Transverse colon (tissue), 4 donors: ENCODE measurements at regions not wholly inside any gene's neighbourhood (a gene's known extent, or its start where the extent isn't known, plus 50 kb on each side); places are given as distances from the start of the nearest gene placed in this dataset.

ENCODE experiments used
- DNase-seq: peaks from one replicate; pipeline ENCODE4 v3.0.0-alpha.2; 2019
- H3K27ac ChIP-seq, 4 donors: fragments of 200-600 bp; sonication (generic); 2 replicates each; pipeline ENCODE4 v1.5.1; 2016 to 2018; ENCODE audit warnings: inconsistent platforms in 4 of 4
- H3K27me3 ChIP-seq: fragments of 200-600 bp; sonication (generic); 2 replicates; pipeline ENCODE4 v1.5.1; 2017; ENCODE audit warnings: inconsistent platforms
- H3K36me3 ChIP-seq, 4 donors: fragments of 200-600 bp; sonication (generic); 2 replicates each; pipeline ENCODE4 v1.5.1; 2017 to 2019; ENCODE audit warnings: inconsistent platforms in 4 of 4
- H3K4me1 ChIP-seq, 4 donors: fragments of 200-600 bp; sonication (generic); 2 replicates each; pipeline ENCODE4 v1.5.1; 2017 to 2020; ENCODE audit warnings: inconsistent platforms in 4 of 4
- H3K4me3 ChIP-seq, 4 donors: fragments of 200-600 bp; sonication (generic); 1 replicate in 1 of 4; 2 replicates in 3 of 4; pipeline versions ENCODE4 v1.5.1 to v1.6.1; 2017 to 2019; ENCODE audit warnings: inconsistent platforms in 4 of 4
- H3K9me3 ChIP-seq, 2 donors: fragments of 200-600 bp; sonication (generic); 2 replicates each; pipeline ENCODE4 v1.5.1; 2017 to 2019; ENCODE audit warnings: inconsistent platforms in 2 of 2
- CTCF ChIP-seq, 5 experiments: fragments of 200-600 bp in 3 of 5; fragments of 450-650 bp in 2 of 5; sonication (generic) in 3 of 5; IDR thresholded peaks; 1 replicate in 2 of 5; 2 replicates in 3 of 5; pipeline ENCODE4 v1.5.1; 2016 to 2017; ENCODE audit warnings: antibody characterized with exemption in 5 of 5, inconsistent platforms in 3 of 5, mild to moderate bottlenecking in 2 of 5, moderate library complexity in 1 of 5
- EP300 ChIP-seq: sonication (generic); formaldehyde crosslinking; IDR thresholded peaks from one replicate; pipeline ENCODE4 v1.6.1; 2017; ENCODE audit warnings: antibody characterized with exemption, low read depth
- POLR2A ChIP-seq: fragments of 450-650 bp; IDR thresholded peaks from one replicate; pipeline ENCODE4 v1.6.1; 2016; ENCODE audit warnings: antibody characterized with exemption, mild to moderate bottlenecking, moderate library complexity
- POLR2AphosphoS5 ChIP-seq, 3 donors: sonication (generic); formaldehyde crosslinking; IDR thresholded peaks; one replicate each; pipeline ENCODE4 v1.6.1; 2016; ENCODE audit warnings: antibody characterized with exemption in 3 of 3
- WGBS, 2 donors: methylation state at CpG; one replicate each; pipeline ENCODE4 v1.1.5; 2018; ENCODE audit warnings: low coverage in 1 of 2; 5-methylcytosine and 5-hydroxymethylcytosine counted together
- in situ Hi-C, 4 donors: fragments of 200-750 bp; cut with MboI; loops; one replicate each; pipeline versions ENCODE4 v1.15.0 to v1.15.1; 2017; ENCODE audit warnings: low sequenced_read_pairs in 3 of 4, low pct_ligation_motif_present in 1 of 4, low pct_unique_long_range_greater_than_20kb in 1 of 4
- intact Hi-C: fragments of 100-400 bp; cut with DNase I; formaldehyde crosslinking; loops from one replicate; pipeline ENCODE4 v1.15.1; 2023; ENCODE audit warnings: low total_unique reads

- Histone ChIP-seq H3K9me3 (no peaks in the 10 kb centered on the region), H3K36me3 (no peaks in the 10 kb centered on the region), H3K4me1 (no peaks in the 10 kb centered on the region), H3K4me3 (no peak overlapping the region), H3K27ac (no peak overlapping the region), H3K27me3 (no peaks in the 10 kb centered on the region)
- no peak for TF ChIP-seq POLR2A
- TF ChIP-seq EP300, result no peak
- TF ChIP-seq POLR2AphosphoS5 (IDR thresholded peaks at IDR 0.05), result no peak
- TF ChIP-seq CTCF (IDR thresholded peaks at IDR 0.05), result no peak
- DNase-seq, result no peak
- intact Hi-C loops, result no loop called here
- in situ Hi-C loops, result no loop called here
Measured at GRCh38 chr5:136529081-136529480, 163.7 kb upstream of the TRPC7 start.

- intact Hi-C loops (no loop called here), in situ Hi-C loops (no loop called here)
- DNase-seq, result no peak
- Histone ChIP-seq H3K27ac (no peak overlapping the region), H3K4me3 (no peak overlapping the region), H3K36me3 (no peaks in the 10 kb centered on the region), H3K27me3 (no peaks in the 10 kb centered on the region), H3K4me1 (no peaks in the 10 kb centered on the region), H3K9me3 (no peaks in the 10 kb centered on the region)
- 67 to 76% methylated on average over 2 of the region's 2 CpGs for WGBS, 2 donors
- TF ChIP-seq EP300 (no peak), CTCF (IDR thresholded peaks at IDR 0.05) (no peak), POLR2A (no peak), POLR2AphosphoS5 (IDR thresholded peaks at IDR 0.05) (no peak)
Measured at GRCh38 chr5:136528481-136529030, 163.2 kb upstream of the TRPC7 start.

- Histone ChIP-seq H3K27me3 (no peaks in the 10 kb centered on the region), H3K4me1 (no peaks in the 10 kb centered on the region), H3K36me3 (no peaks in the 10 kb centered on the region), H3K4me3 (no peak overlapping the region), H3K9me3 (no peaks in the 10 kb centered on the region), H3K27ac (no peak overlapping the region)
- intact Hi-C loops (no loop called here), in situ Hi-C loops (no loop called here)
- WGBS, 2 donors, result 60 to 67% methylated on average over 4 of the region's 4 CpGs
- TF ChIP-seq POLR2AphosphoS5 (IDR thresholded peaks at IDR 0.05) (no peak), CTCF (IDR thresholded peaks at IDR 0.05) (no peak), POLR2A (no peak), EP300 (no peak)
- no peak for DNase-seq
Measured at GRCh38 chr5:136527311-136527710, 162.0 kb upstream of the TRPC7 start.

- no peak for TF ChIP-seq CTCF (IDR thresholded peaks at IDR 0.05)
- TF ChIP-seq POLR2AphosphoS5 (IDR thresholded peaks at IDR 0.05), result no peak
- TF ChIP-seq POLR2A, result no peak
- no peak for TF ChIP-seq EP300
- Histone ChIP-seq H3K9me3 (no peaks in the 10 kb centered on the region), H3K4me3 (no peak overlapping the region), H3K27ac (no peak overlapping the region), H3K4me1 (no peaks in the 10 kb centered on the region), H3K27me3 (no peaks in the 10 kb centered on the region), H3K36me3 (no peaks in the 10 kb centered on the region)
- intact Hi-C loops (no loop called here), in situ Hi-C loops (no loop called here)
- no peak for DNase-seq
- WGBS, 2 donors, result 62 to 73% methylated on average over 3 to 5 of the region's 5 CpGs
Measured at GRCh38 chr5:136526791-136527190, 161.4 kb upstream of the TRPC7 start.
